BJ (cell line): ENCODE measurements at regions not wholly inside any gene's neighbourhood (a gene's known extent, or its start where the extent isn't known, plus 50 kb on each side); places are given as distances from the start of the nearest gene placed in this dataset.

Source experiments
- CTCF ChIA-PET: fragments of 350-600 bp; formaldehyde crosslinking; extraction: SDS; loops from one replicate; lab custom pipeline; 2021; ENCODE audit warnings: antibody characterized with exemption, inconsistent platforms; lab: Yijun Ruan, JAX
- POLR2A ChIA-PET: fragments of 300-600 bp; sonication (Branson Sonifier 250); formaldehyde crosslinking; extraction: SDS; loops from one replicate; lab custom pipeline; 2021; ENCODE audit warnings: antibody characterized with exemption; lab: Charles Lee
- DNase-seq: peaks from one replicate; pipeline ENCODE4 v3.0.0-alpha.2; 2011; ENCODE audit warnings: low read depth
- H3K27me3 ChIP-seq: 2 replicates; pipeline ENCODE4 v1.6.0; 2011; ENCODE audit warnings: low read length; ENCODE audit not compliant: control insufficient read depth, insufficient read depth
- H3K36me3 ChIP-seq: 2 replicates; pipeline ENCODE4 v1.5.1; 2011; ENCODE audit warnings: low read length; ENCODE audit not compliant: control insufficient read depth, insufficient read depth
- H3K4me3 ChIP-seq: 2 replicates; pipeline ENCODE4 v1.5.1; 2011; ENCODE audit warnings: low read depth, mild to moderate bottlenecking, control low read depth, low read length
- TF ChIP-seq, protein P1 (sequence below): IDR thresholded peaks from 2 replicates; pipeline ENCODE4 v1.5.1; 2011; ENCODE audit warnings: low read depth, mild to moderate bottlenecking, control low read depth, inconsistent platforms, low read length, moderate library complexity; ENCODE audit not compliant: insufficient read depth

DNA sequence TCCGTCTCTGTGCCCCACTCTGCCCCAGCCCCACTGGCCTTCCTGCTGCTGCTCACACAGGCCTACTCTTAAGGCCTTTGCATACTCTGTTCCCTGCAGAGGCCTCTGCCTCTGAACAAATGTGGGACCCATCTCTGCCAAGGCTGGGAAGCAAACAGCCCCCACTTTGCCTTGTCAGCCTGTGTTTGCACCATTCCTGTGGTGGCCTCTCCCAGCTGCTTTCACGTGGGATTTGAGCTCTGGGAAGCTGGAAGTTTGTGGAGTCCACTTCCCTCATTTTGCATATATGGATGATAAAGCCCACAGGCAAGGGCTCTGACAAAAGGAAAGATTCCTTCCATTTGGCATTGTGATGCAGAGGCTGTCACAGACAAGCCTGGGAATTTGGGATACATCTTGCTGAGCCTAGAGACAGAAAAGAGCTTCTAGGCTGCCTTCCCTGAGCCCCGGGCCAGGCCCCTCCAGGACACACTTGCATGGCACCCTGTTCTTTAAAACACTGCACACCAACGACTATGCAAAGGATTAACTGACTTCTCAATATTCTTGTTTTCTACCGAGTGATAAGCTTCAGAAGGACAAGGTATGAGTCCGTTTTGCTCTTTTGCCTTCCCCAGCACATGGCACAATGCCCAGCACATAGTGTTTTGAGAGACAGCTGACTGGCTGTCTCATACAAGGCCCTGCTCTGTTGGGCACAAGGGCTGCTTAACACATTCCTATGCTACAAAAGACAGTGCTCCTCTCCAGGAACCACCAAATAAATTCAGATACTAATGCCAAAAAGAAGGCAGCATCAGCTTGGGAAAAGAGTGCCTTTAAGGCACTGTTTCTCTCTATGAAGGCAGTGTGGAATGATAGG lies 120.7 kb upstream of the TOPAZ1 start:
- Histone ChIP-seq H3K27me3 (no peaks in the 10 kb centered on the region), H3K36me3 (no peaks in the 10 kb centered on the region; the same call in 1 of the 2 replicates), H3K4me3 (no peak overlapping the region)
- CTCF ChIA-PET = interaction anchor here (0.6 to 1.8 kb wide), 2 partner anchors 12 to 239 kb away, joined by 3 to 4 read pairs; no protein-coding TSS in a partner anchor
- DNase-seq = no peak
- POLR2A ChIA-PET = no interaction called here
- TF ChIP-seq, protein P1, sequence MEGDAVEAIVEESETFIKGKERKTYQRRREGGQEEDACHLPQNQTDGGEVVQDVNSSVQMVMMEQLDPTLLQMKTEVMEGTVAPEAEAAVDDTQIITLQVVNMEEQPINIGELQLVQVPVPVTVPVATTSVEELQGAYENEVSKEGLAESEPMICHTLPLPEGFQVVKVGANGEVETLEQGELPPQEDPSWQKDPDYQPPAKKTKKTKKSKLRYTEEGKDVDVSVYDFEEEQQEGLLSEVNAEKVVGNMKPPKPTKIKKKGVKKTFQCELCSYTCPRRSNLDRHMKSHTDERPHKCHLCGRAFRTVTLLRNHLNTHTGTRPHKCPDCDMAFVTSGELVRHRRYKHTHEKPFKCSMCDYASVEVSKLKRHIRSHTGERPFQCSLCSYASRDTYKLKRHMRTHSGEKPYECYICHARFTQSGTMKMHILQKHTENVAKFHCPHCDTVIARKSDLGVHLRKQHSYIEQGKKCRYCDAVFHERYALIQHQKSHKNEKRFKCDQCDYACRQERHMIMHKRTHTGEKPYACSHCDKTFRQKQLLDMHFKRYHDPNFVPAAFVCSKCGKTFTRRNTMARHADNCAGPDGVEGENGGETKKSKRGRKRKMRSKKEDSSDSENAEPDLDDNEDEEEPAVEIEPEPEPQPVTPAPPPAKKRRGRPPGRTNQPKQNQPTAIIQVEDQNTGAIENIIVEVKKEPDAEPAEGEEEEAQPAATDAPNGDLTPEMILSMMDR = no peak

DNA sequence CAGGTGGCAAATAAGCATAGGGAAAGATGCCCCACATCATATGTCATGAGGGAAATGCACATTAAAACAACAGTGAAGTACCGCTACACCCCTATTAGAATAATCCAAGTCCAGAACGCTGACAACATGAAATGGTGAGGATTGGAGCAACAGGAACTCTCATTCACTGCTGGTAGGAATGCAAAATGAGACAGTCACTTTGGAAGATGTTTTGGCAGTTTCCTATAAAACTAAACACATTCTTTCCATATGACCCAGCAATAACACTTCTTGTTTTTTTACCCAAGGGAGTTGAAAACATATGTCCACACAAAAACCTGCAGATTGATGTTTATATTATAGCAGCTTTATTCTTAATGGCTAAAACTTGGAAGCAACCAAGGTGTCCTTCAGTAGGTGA lies 116.4 kb upstream of the TOPAZ1 start:
- ChIA-PET POLR2A (no interaction called here), CTCF (interaction anchor here (1.5 kb wide), 1 partner anchor 15 kb away, joined by 4 read pairs; no protein-coding TSS in a partner anchor)
- Histone ChIP-seq H3K27me3 (no peaks in the 10 kb centered on the region), H3K4me3 (no peak overlapping the region), H3K36me3 (no peaks in the 10 kb centered on the region)
- TF ChIP-seq, protein P1 = no peak
- no peak for DNase-seq

DNA sequence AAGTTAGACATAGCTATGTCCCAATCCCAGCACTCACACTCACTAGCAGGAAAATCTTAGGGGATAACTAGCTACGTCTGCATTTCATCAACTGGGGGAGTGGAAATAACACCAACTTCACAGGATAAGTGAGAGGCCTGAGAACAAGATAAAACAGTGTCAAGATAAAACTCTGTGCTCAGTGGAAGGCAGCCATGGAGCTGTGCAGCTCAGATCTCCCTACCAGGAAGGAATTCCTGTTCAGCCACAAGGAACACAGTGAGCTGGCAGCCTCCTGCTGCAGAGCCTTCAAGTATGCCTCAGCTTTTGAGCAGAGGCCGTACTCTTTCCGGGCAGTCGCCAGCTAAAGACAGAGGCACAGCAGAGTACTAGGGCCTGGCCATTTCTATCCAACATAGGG lies 115.8 kb upstream of the TOPAZ1 start:
- TF ChIP-seq, protein P1 = no peak

DNA sequence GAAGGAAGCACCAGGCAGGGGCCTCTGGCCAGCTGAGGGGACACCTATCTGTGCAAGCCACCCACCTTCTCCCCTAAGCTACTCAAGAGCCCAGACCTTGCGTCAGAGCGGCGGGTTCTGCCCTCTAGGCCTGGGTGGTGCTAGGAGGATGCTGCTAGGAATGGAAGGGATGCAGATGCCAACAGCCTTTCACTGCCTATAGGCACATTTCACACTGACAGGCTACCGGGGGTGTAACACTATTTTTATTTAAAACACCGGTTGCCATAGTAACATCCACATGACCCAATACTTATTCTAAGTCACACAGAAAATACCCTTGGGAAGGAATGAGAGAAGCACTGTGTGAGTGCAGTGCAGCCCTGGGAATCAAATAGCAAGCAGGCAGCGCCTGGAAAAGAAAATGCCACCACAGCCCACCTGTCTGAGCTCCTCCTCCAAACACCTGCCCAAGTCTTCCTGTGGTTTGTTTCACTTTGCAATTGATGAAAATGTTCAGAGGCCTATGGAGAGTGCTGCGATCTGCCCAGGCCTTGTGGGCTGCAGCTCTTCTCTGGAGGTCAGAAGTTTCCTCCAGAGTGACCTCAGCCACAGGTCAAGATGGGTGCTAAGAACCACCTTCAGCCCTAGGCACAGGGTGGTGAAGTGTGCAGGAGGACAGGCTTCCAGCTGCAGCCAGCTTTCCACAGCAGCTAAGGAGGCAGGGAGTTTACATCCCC lies 113.5 kb upstream of the TOPAZ1 start:
- TF ChIP-seq, protein P1 = no peak
- POLR2A ChIA-PET = no interaction called here
- H3K27me3 ChIP-seq = peaks cover 2% of the 10 kb centered on the region
- no peak for DNase-seq
- no peaks in the 10 kb centered on the region for H3K36me3 ChIP-seq
- CTCF ChIA-PET = interaction anchor here (1.0 kb wide), 1 partner anchor 23 kb away, joined by 3 read pairs; no protein-coding TSS in a partner anchor
- H3K4me3 ChIP-seq = no peak overlapping the region

More for the DNA sequence above, 115.8 kb upstream of the TOPAZ1 start:
- DNase-seq = no peak
- Histone ChIP-seq H3K27me3 (no peaks in the 10 kb centered on the region), H3K36me3 (no peaks in the 10 kb centered on the region), H3K4me3 (no peak overlapping the region)
- ChIA-PET POLR2A (no interaction called here), CTCF (interaction anchor here (0.6 to 1.5 kb wide), 2 partner anchors 14 to 34 kb away, joined by 3 to 4 read pairs; no protein-coding TSS in a partner anchor)

DNA sequence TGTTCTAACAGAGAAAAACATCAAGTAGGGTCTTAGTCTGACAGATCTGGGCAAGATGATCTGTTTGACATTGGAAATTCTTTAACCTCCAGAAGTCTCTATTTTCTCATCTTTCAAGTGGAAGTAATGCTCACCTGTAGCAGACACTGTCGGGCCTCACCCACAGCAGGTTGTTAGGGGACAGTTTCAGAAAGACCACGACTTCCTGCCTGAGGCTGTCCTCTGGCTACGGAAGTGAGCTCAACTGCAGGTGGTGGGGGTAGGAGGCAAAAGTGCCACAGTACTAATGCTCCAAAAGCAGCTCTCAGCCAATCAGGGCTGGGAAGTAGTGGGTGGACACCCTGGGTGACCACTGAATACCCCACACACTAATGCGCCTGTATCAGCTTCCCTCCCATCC lies 111.4 kb upstream of the TOPAZ1 start:
- H3K36me3 ChIP-seq = no peaks in the 10 kb centered on the region
- ChIA-PET POLR2A (no interaction called here), CTCF (no interaction called here)
- H3K27me3 ChIP-seq = peaks cover 2% of the 10 kb centered on the region
- TF ChIP-seq, protein P1 = no peak
- no peak for DNase-seq
- H3K4me3 ChIP-seq = no peak overlapping the region
